ENCODE measurements at regions not wholly inside any gene's neighbourhood (a gene's known extent, or its start where the extent isn't known, plus 50 kb on each side); places are given as distances from the start of the nearest gene placed in this dataset.

- H3K27me3 Mint-ChIP-seq (ENCODE audit: insufficient read depth): no peaks in the 10 kb centered on the region
- no peaks in the 10 kb centered on the region for H3K36me3 Mint-ChIP-seq (ENCODE audit: low read depth)
- no peak for DNase-seq
- peaks cover 5% of the 10 kb centered on the region; the same call in 1 of the 2 replicates for H3K4me1 Mint-ChIP-seq (ENCODE audit: low read depth)
- H3K4me3 Mint-ChIP-seq: no peak overlapping the region
- no peak for TF ChIP-seq CTCF (IDR thresholded peaks at IDR 0.05)
- no peaks in the 10 kb centered on the region for H3K9me3 Mint-ChIP-seq
- H3K27ac Mint-ChIP-seq: no peak overlapping the region
These were observed 393.2 kb upstream of the PMFBP1 start for GRCh38 chr16:72565106-72565505.

- H3K36me3 Mint-ChIP-seq (ENCODE audit: low read depth): no peaks in the 10 kb centered on the region
- TF ChIP-seq CTCF (IDR thresholded peaks at IDR 0.05): no peak
- no peak overlapping the region for H3K4me3 Mint-ChIP-seq
- DNase-seq: no peak
- H3K4me1 Mint-ChIP-seq (ENCODE audit: low read depth): no peaks in the 10 kb centered on the region
- H3K27me3 Mint-ChIP-seq (ENCODE audit: insufficient read depth): no peaks in the 10 kb centered on the region; the same call in 1 of the 2 replicates
- H3K9me3 Mint-ChIP-seq: no peaks in the 10 kb centered on the region
- no peak overlapping the region for H3K27ac Mint-ChIP-seq
These were observed 388.7 kb upstream of the PMFBP1 start for GRCh38 chr16:72560617-72561016.

GRCh38 chr16:72558501-72558900 is 386.5 kb upstream of the PMFBP1 start:
- Mint-ChIP-seq H3K27me3 (ENCODE audit: insufficient read depth) (no peaks in the 10 kb centered on the region; the same call in 1 of the 2 replicates), H3K9me3 (no peaks in the 10 kb centered on the region), H3K27ac (no peak overlapping the region), H3K4me1 (ENCODE audit: low read depth) (peaks cover 6% of the 10 kb centered on the region), H3K4me3 (no peak overlapping the region), H3K36me3 (ENCODE audit: low read depth) (no peaks in the 10 kb centered on the region)
- no peak for TF ChIP-seq CTCF (IDR thresholded peaks at IDR 0.05)
- no peak for DNase-seq

- DNase-seq: no peak
- no peak overlapping the region for H3K4me3 Mint-ChIP-seq
- H3K9me3 Mint-ChIP-seq: no peaks in the 10 kb centered on the region; the same call in 1 of the 2 replicates
- no peaks in the 10 kb centered on the region; the same call in 1 of the 2 replicates for H3K27me3 Mint-ChIP-seq (ENCODE audit: insufficient read depth)
- H3K27ac Mint-ChIP-seq: no peak overlapping the region
- peaks cover 19% of the 10 kb centered on the region for H3K4me1 Mint-ChIP-seq (ENCODE audit: low read depth)
- peaks cover 5% of the 10 kb centered on the region; the same call in 1 of the 2 replicates for H3K36me3 Mint-ChIP-seq (ENCODE audit: low read depth)
- no peak for TF ChIP-seq CTCF (IDR thresholded peaks at IDR 0.05)
These were observed 383.0 kb upstream of the PMFBP1 start for GRCh38 chr16:72554935-72555334.

DNA sequence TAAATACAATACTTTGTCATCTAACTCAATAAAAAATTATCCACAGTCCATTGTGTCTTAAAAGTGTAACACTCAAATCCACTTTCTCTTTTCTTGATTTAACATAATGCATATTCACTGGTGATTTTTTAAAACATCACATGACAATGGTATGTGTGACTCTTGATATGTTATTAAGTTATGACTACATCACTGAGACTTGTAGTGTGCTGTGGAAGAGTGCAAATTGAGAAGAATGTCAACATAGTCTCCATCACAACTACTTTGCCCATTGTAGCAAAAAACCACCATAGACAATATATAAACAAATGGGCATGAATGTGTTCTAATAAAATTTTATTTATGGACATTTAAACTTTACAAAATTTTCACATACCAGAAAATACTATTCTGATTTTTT is 380.7 kb upstream of the PMFBP1 start:
- no peak overlapping the region for H3K4me3 Mint-ChIP-seq
- no peaks in the 10 kb centered on the region; the same call in 1 of the 2 replicates for H3K27me3 Mint-ChIP-seq (ENCODE audit: insufficient read depth)
- peaks cover 19% of the 10 kb centered on the region for H3K4me1 Mint-ChIP-seq (ENCODE audit: low read depth)
- peaks cover 10% of the 10 kb centered on the region for H3K9me3 Mint-ChIP-seq
- TF ChIP-seq CTCF (IDR thresholded peaks at IDR 0.05): no peak
- H3K36me3 Mint-ChIP-seq (ENCODE audit: low read depth): peaks cover 9% of the 10 kb centered on the region
- no peak for DNase-seq
- H3K27ac Mint-ChIP-seq: no peak overlapping the region

DNA sequence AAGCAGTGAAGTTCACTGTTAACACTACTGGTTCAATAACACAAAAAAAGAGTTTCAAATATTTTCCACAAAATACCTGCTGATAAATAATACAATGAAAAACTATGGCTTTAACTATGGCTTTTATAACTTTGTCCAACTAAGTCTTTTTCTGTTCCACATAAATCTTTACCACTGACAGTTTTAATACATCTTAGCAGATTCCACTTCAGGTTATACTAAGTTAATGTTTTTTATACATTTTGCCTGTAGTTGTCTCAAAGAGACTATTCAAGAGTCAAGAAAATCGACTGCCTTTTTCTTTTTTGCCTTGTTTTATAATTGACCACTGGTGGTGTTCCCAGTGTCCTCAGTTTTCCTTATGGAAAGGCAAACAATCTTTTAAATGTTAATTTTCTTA is 379.7 kb upstream of the PMFBP1 start:
- Mint-ChIP-seq H3K4me1 (ENCODE audit: low read depth) (peaks cover 19% of the 10 kb centered on the region), H3K4me3 (no peak overlapping the region)

More for the DNA sequence above, 379.7 kb upstream of the PMFBP1 start:
- no peak for TF ChIP-seq CTCF (IDR thresholded peaks at IDR 0.05)
- Mint-ChIP-seq H3K27me3 (ENCODE audit: insufficient read depth) (no peaks in the 10 kb centered on the region; the same call in 1 of the 2 replicates), H3K27ac (no peak overlapping the region), H3K36me3 (ENCODE audit: low read depth) (peaks cover 19% of the 10 kb centered on the region), H3K9me3 (peaks cover 13% of the 10 kb centered on the region)
- no peak for DNase-seq

Measured in HFFc6 (cell line).